B cell (primary cell): ENCODE measurements at regions not wholly inside any gene's neighbourhood (a gene's known extent, or its start where the extent isn't known, plus 50 kb on each side); places are given as distances from the start of the nearest gene placed in this dataset.

Experiments used
- EZH2 ChIP-seq: IDR thresholded peaks from 2 replicates; pipeline ENCODE4 v1.6.1; 2012; ENCODE audit warnings: borderline replicate concordance, low read depth, mild to moderate bottlenecking, moderate library complexity, low read length; ENCODE audit not compliant: insufficient read depth, poor library complexity, severe bottlenecking
- TF ChIP-seq, protein P1 (sequence below): fragments of 200-600 bp; IDR thresholded peaks from one replicate; pipeline ENCODE4 v1.8.0; 2022; ENCODE audit warnings: antibody characterized with exemption, mild to moderate bottlenecking

GRCh38 chr20:40218971-40219370 is 470.1 kb downstream of the MAFB start:
- TF ChIP-seq, protein P1, sequence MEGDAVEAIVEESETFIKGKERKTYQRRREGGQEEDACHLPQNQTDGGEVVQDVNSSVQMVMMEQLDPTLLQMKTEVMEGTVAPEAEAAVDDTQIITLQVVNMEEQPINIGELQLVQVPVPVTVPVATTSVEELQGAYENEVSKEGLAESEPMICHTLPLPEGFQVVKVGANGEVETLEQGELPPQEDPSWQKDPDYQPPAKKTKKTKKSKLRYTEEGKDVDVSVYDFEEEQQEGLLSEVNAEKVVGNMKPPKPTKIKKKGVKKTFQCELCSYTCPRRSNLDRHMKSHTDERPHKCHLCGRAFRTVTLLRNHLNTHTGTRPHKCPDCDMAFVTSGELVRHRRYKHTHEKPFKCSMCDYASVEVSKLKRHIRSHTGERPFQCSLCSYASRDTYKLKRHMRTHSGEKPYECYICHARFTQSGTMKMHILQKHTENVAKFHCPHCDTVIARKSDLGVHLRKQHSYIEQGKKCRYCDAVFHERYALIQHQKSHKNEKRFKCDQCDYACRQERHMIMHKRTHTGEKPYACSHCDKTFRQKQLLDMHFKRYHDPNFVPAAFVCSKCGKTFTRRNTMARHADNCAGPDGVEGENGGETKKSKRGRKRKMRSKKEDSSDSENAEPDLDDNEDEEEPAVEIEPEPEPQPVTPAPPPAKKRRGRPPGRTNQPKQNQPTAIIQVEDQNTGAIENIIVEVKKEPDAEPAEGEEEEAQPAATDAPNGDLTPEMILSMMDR = no peak
- TF ChIP-seq EZH2 = no peak
